Esophagus muscularis mucosa (tissue), 4 donors: ENCODE measurements at regions not wholly inside any gene's neighbourhood (a gene's known extent, or its start where the extent isn't known, plus 50 kb on each side); places are given as distances from the start of the nearest gene placed in this dataset.

Source experiments
- DNase-seq: peaks from one replicate; pipeline ENCODE4 v3.0.0-alpha.2; 2017; ENCODE audit errors: extremely low spot score
- H3K27ac ChIP-seq, 4 donors: fragments of 200-600 bp; sonication (generic); replicated peaks in 1 of 4; 1 replicate in 3 of 4; 2 replicates in 1 of 4; pipeline ENCODE4 v1.5.1; 2016 to 2019; ENCODE audit warnings: mild to moderate bottlenecking in 1 of 4
- H3K27me3 ChIP-seq, 4 donors: fragments of 200-600 bp; sonication (generic); one replicate each; pipeline versions ENCODE4 v1.5.1 to v1.6.0; 2016 to 2019
- H3K36me3 ChIP-seq, 4 donors: fragments of 200-600 bp; sonication (generic); one replicate each; pipeline ENCODE4 v1.5.1; 2016 to 2019
- H3K4me1 ChIP-seq, 4 donors: fragments of 200-600 bp; sonication (generic); one replicate each; pipeline ENCODE4 v1.5.1; 2016 to 2019
- H3K4me3 ChIP-seq, 4 donors: fragments of 200-600 bp; sonication (generic); 1 replicate in 2 of 4; 2 replicates in 2 of 4; pipeline ENCODE4 v1.5.1; 2016 to 2019; ENCODE audit warnings: mild to moderate bottlenecking in 4 of 4, moderate library complexity in 1 of 4
- H3K9me3 ChIP-seq, 4 donors: fragments of 200-600 bp; sonication (generic); 1 replicate in 3 of 4; 2 replicates in 1 of 4; pipeline ENCODE4 v1.5.1; 2016 to 2019
- CTCF ChIP-seq, 3 experiments: fragments of 200-600 bp in 2 of 3; fragments of 450-650 bp in 1 of 3; sonication (generic) in 2 of 3; IDR thresholded peaks; one replicate each; pipeline ENCODE4 v1.5.1; 2017 to 2019; ENCODE audit warnings: antibody characterized with exemption in 3 of 3, mild to moderate bottlenecking in 2 of 3, moderate library complexity in 1 of 3
- EP300 ChIP-seq: sonication (generic); formaldehyde crosslinking; IDR thresholded peaks from one replicate; pipeline ENCODE4 v1.6.1; 2017; ENCODE audit warnings: antibody characterized with exemption
- POLR2A ChIP-seq: fragments of 450-650 bp; IDR thresholded peaks from one replicate; pipeline ENCODE4 v1.6.1; 2017; ENCODE audit warnings: antibody characterized with exemption, moderate library complexity, mild to moderate bottlenecking, low read depth
- POLR2AphosphoS5 ChIP-seq, 2 donors: sonication (generic); formaldehyde crosslinking; IDR thresholded peaks; one replicate each; pipeline ENCODE4 v1.6.1; 2017; ENCODE audit warnings: antibody characterized with exemption in 2 of 2
- whole genome bisulfite sequencing: methylation state at CpG from one replicate; pipeline ENCODE4 v1.1.5; 2018; 5-methylcytosine and 5-hydroxymethylcytosine counted together
- intact Hi-C: fragments of 100-400 bp; cut with DNase I; formaldehyde crosslinking; loops from one replicate; pipeline ENCODE4 v1.15.1; 2023

GRCh38 chrX:69080855-69081465 is 84.3 kb downstream of the PJA1 start:
- TF ChIP-seq EP300 (no peak), CTCF (IDR thresholded peaks at IDR 0.05) (no peak), POLR2A (no peak), POLR2AphosphoS5 (IDR thresholded peaks at IDR 0.05) (no peak)
- H3K27me3 ChIP-seq: no peaks in the 10 kb centered on the region
- H3K36me3 ChIP-seq: no peaks in the 10 kb centered on the region
- intact Hi-C loops: no loop called here
- no peak overlapping the region for H3K4me3 ChIP-seq
- DNase-seq: no peak
- WGBS: 78% methylated on average over 14 of the region's 15 CpGs
- no peaks in the 10 kb centered on the region for H3K4me1 ChIP-seq
- H3K9me3 ChIP-seq: no peaks in the 10 kb centered on the region
- no peak overlapping the region for H3K27ac ChIP-seq

GRCh38 chrX:69079268-69079667 is 86.0 kb downstream of the PJA1 start:
- Histone ChIP-seq H3K27ac (no peak overlapping the region), H3K4me3 (no peak overlapping the region), H3K9me3 (no peaks in the 10 kb centered on the region), H3K4me1 (no peaks in the 10 kb centered on the region), H3K36me3 (no peaks in the 10 kb centered on the region), H3K27me3 (no peaks in the 10 kb centered on the region)
- no peak for DNase-seq
- WGBS: 75% methylated on average over 5 of the region's 5 CpGs
- TF ChIP-seq POLR2AphosphoS5 (IDR thresholded peaks at IDR 0.05) (no peak), POLR2A (no peak), CTCF (IDR thresholded peaks at IDR 0.05) (no peak), EP300 (no peak)
- intact Hi-C loops: no loop called here

- TF ChIP-seq POLR2A (no peak), CTCF (IDR thresholded peaks at IDR 0.05) (no peak), EP300 (no peak), POLR2AphosphoS5 (IDR thresholded peaks at IDR 0.05) (no peak)
- Histone ChIP-seq H3K36me3 (no peaks in the 10 kb centered on the region), H3K27me3 (no peaks in the 10 kb centered on the region), H3K4me3 (no peak overlapping the region), H3K27ac (no peak overlapping the region), H3K9me3 (no peaks in the 10 kb centered on the region), H3K4me1 (no peaks in the 10 kb centered on the region)
- intact Hi-C loops: no loop called here
- DNase-seq: no peak
- 93% methylated on average over 5 of the region's 6 CpGs for WGBS
Observed at GRCh38 chrX:69077895-69078455, 87.3 kb downstream of the PJA1 start.

GRCh38 chrX:69076088-69076487 is 89.2 kb downstream of the PJA1 start:
- DNase-seq: no peak
- H3K9me3 ChIP-seq: no peaks in the 10 kb centered on the region
- TF ChIP-seq EP300 (no peak), POLR2AphosphoS5 (IDR thresholded peaks at IDR 0.05) (no peak), POLR2A (no peak), CTCF (IDR thresholded peaks at IDR 0.05) (no peak)
- no peaks in the 10 kb centered on the region for H3K27me3 ChIP-seq
- H3K27ac ChIP-seq: no peak overlapping the region
- H3K36me3 ChIP-seq: no peaks in the 10 kb centered on the region
- 71% methylated on average over 2 of the region's 2 CpGs for WGBS
- peaks cover 2 to 4% (median 3%) of the 10 kb centered on the region in 4 donors for H3K4me1 ChIP-seq
- H3K4me3 ChIP-seq: no peak overlapping the region
- intact Hi-C loops: no loop called here

- no peak for DNase-seq
- no peaks in the 10 kb centered on the region for H3K36me3 ChIP-seq
- no peaks in the 10 kb centered on the region for H3K9me3 ChIP-seq
- intact Hi-C loops: no loop called here
- H3K27ac ChIP-seq: no peak overlapping the region
- no peaks in the 10 kb centered on the region for H3K27me3 ChIP-seq
- WGBS: 80% methylated on average over 3 of the region's 3 CpGs
- peaks cover 4 to 11% (median 9%) of the 10 kb centered on the region in 4 donors for H3K4me1 ChIP-seq
- TF ChIP-seq POLR2A (no peak), CTCF (IDR thresholded peaks at IDR 0.05) (no peak), EP300 (no peak), POLR2AphosphoS5 (IDR thresholded peaks at IDR 0.05) (no peak)
- H3K4me3 ChIP-seq: no peak overlapping the region
Observed at GRCh38 chrX:69074726-69075125, 90.5 kb downstream of the PJA1 start.
